OCI-LY3 (cell line): ENCODE measurements at regions not wholly inside any gene's neighbourhood (a gene's known extent, or its start where the extent isn't known, plus 50 kb on each side); places are given as distances from the start of the nearest gene placed in this dataset.
A peak's percentile ranks its signal among the peaks of the same experiment; 100 is the strongest.

ENCODE experiments used
- H2AFZ ChIP-seq: fragments of 200-600, 300-600 bp; shearing (Covaris generic); 2 replicates; pipeline ENCODE4 v1.6.0; 2014; ENCODE audit warnings: antibody characterized with exemption, low read depth, low read length
- H3K27ac ChIP-seq: fragments of 200-600, 300-600 bp; sonication (generic); 2 replicates; pipeline ENCODE4 v1.5.1; 2014; ENCODE audit warnings: mild to moderate bottlenecking, low read length, moderate library complexity, mixed read lengths
- H3K27me3 ChIP-seq: fragments of 200-600, 300-600 bp; sonication (generic); 2 replicates; pipeline ENCODE4 v1.6.1; 2014; ENCODE audit warnings: low read depth, low read length, mixed read lengths
- H3K36me3 ChIP-seq: fragments of 200-600, 300-600 bp; sonication (generic); replicated peaks from 2 replicates; pipeline ENCODE3; 2014; ENCODE audit warnings: low read depth, low read length, mixed read lengths
- H3K4me1 ChIP-seq: fragments of 300-600, 200-600 bp; sonication (generic); 2 replicates; pipeline ENCODE4 v1.6.1; 2014; ENCODE audit warnings: low read length, mixed read lengths
- H3K4me2 ChIP-seq: fragments of 200-600, 300-600 bp; sonication (generic); 2 replicates; pipeline ENCODE4 v1.6.1; 2014; ENCODE audit warnings: low read length, mixed read lengths
- H3K4me3 ChIP-seq: fragments of 300-600, 200-600 bp; sonication (generic); 2 replicates; pipeline ENCODE4 v1.5.1; 2014; ENCODE audit warnings: antibody characterized with exemption, mild to moderate bottlenecking, low read length, moderate library complexity
- H3K79me2 ChIP-seq: fragments of 300-600, 200-600 bp; shearing (Covaris generic); 2 replicates; pipeline ENCODE4 v1.6.1; 2014; ENCODE audit warnings: mild to moderate bottlenecking, low read length, mixed read lengths
- H3K9ac ChIP-seq: fragments of 300-600, 200-600 bp; shearing (Covaris generic); 2 replicates; pipeline ENCODE4 v1.6.0; 2014; ENCODE audit warnings: mild to moderate bottlenecking, low read length, moderate library complexity
- H3K9me3 ChIP-seq: fragments of 200-600, 300-600 bp; shearing (Covaris generic); 2 replicates; pipeline ENCODE4 v1.6.1; 2014; ENCODE audit warnings: low read length, mixed read lengths; ENCODE audit not compliant: insufficient read depth
- H4K20me1 ChIP-seq: fragments of 200-600, 300-600 bp; sonication (generic); 2 replicates; pipeline ENCODE4 v1.6.1; 2016; ENCODE audit warnings: low read length, mixed read lengths; ENCODE audit not compliant: insufficient read depth
- EZH2phosphoT487 ChIP-seq: fragments of 200-600 bp; shearing (Covaris generic); IDR thresholded peaks from 2 replicates; pipeline ENCODE4 v1.6.1; 2018; ENCODE audit warnings: antibody characterized with exemption, mixed run types, low read depth
- TF ChIP-seq, protein P1 (sequence below): fragments of 200-600, 300-600 bp; sonication (generic); IDR thresholded peaks from 2 replicates; pipeline ENCODE4 v1.5.1; 2014; ENCODE audit warnings: antibody characterized with exemption, low read length, low read depth

DNA sequence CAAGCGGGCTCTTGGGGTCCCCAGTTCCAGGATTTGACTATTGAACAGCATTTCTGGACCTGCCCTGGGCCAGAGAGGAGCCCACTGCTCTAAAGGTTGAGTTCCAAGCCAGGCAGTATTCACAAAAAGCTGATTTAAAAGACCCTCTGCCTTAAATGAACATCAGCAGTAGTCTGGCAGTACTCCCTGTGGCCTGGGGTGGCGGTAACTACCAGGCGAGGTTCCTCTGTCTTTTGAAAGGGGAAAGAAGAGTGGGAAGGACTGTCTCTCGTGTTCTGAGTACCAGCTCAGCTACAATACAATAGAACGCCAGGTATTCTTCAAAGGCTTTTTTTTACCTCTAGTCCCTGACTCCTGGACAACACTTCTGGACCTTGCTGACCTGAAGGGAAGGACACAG is 456.4 kb upstream of the TEX13C start:
- TF ChIP-seq EZH2phosphoT487 = no peak
- TF ChIP-seq, protein P1, sequence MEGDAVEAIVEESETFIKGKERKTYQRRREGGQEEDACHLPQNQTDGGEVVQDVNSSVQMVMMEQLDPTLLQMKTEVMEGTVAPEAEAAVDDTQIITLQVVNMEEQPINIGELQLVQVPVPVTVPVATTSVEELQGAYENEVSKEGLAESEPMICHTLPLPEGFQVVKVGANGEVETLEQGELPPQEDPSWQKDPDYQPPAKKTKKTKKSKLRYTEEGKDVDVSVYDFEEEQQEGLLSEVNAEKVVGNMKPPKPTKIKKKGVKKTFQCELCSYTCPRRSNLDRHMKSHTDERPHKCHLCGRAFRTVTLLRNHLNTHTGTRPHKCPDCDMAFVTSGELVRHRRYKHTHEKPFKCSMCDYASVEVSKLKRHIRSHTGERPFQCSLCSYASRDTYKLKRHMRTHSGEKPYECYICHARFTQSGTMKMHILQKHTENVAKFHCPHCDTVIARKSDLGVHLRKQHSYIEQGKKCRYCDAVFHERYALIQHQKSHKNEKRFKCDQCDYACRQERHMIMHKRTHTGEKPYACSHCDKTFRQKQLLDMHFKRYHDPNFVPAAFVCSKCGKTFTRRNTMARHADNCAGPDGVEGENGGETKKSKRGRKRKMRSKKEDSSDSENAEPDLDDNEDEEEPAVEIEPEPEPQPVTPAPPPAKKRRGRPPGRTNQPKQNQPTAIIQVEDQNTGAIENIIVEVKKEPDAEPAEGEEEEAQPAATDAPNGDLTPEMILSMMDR = peak; percentile 29
- H3K27ac ChIP-seq = peak overlapping the region; percentile 78
- H3K27me3 ChIP-seq = no peaks in the 10 kb centered on the region

GRCh38 chrX:124887572-124887971 is 432.1 kb upstream of the TEX13C start:
- H2AFZ ChIP-seq = no peak overlapping the region
- TF ChIP-seq, protein P1 = no peak
- no peak for TF ChIP-seq EZH2phosphoT487
- no peak overlapping the region for H3K4me2 ChIP-seq
- no peaks in the 10 kb centered on the region for H4K20me1 ChIP-seq
- H3K27ac ChIP-seq = no peak overlapping the region
- H3K4me1 ChIP-seq = no peaks in the 10 kb centered on the region
- no peaks in the 10 kb centered on the region for H3K79me2 ChIP-seq
- no peaks in the 10 kb centered on the region for H3K27me3 ChIP-seq
- H3K9me3 ChIP-seq = no peaks in the 10 kb centered on the region
- no peaks in the 10 kb centered on the region for H3K36me3 ChIP-seq
- H3K9ac ChIP-seq = no peak overlapping the region
- H3K4me3 ChIP-seq = no peak overlapping the region

More for the DNA sequence above, 456.4 kb upstream of the TEX13C start:
- Histone ChIP-seq H2AFZ (peak overlapping the region; percentile 85; the same call in 1 of the 2 replicates), H3K79me2 (no peaks in the 10 kb centered on the region), H3K9ac (no peak overlapping the region), H3K4me3 (no peak overlapping the region), H4K20me1 (no peaks in the 10 kb centered on the region), H3K4me1 (peaks cover 39% of the 10 kb centered on the region), H3K36me3 (no peaks in the 10 kb centered on the region), H3K4me2 (no peak overlapping the region), H3K9me3 (no peaks in the 10 kb centered on the region; the same call in 1 of the 2 replicates)

- H3K27me3 ChIP-seq = no peaks in the 10 kb centered on the region
Observed at GRCh38 chrX:124895947-124896346, 423.7 kb upstream of the TEX13C start.

GRCh38 chrX:124902953-124903352 is 416.7 kb upstream of the TEX13C start:
- H2AFZ ChIP-seq = no peak overlapping the region
- H4K20me1 ChIP-seq = no peaks in the 10 kb centered on the region
- H3K27me3 ChIP-seq = no peaks in the 10 kb centered on the region
- no peaks in the 10 kb centered on the region for H3K9me3 ChIP-seq
- TF ChIP-seq, protein P1 = no peak
- TF ChIP-seq EZH2phosphoT487 = no peak
- no peaks in the 10 kb centered on the region for H3K79me2 ChIP-seq
- no peak overlapping the region for H3K4me2 ChIP-seq
- H3K4me3 ChIP-seq = no peak overlapping the region
- H3K36me3 ChIP-seq = no peaks in the 10 kb centered on the region
- H3K27ac ChIP-seq = no peak overlapping the region
- no peaks in the 10 kb centered on the region for H3K4me1 ChIP-seq
- no peak overlapping the region for H3K9ac ChIP-seq

More at GRCh38 chrX:124895947-124896346, 423.7 kb upstream of the TEX13C start:
- Histone ChIP-seq H2AFZ (no peak overlapping the region), H3K4me3 (no peak overlapping the region), H3K4me1 (no peaks in the 10 kb centered on the region), H3K4me2 (no peak overlapping the region), H3K79me2 (no peaks in the 10 kb centered on the region), H3K9ac (no peak overlapping the region), H3K9me3 (no peaks in the 10 kb centered on the region), H3K36me3 (no peaks in the 10 kb centered on the region), H4K20me1 (no peaks in the 10 kb centered on the region), H3K27ac (no peak overlapping the region)
- no peak for TF ChIP-seq EZH2phosphoT487
- TF ChIP-seq, protein P1 = no peak
